Upper lobe of left lung (tissue), 4 donors: ENCODE measurements at regions not wholly inside any gene's neighbourhood (a gene's known extent, or its start where the extent isn't known, plus 50 kb on each side); places are given as distances from the start of the nearest gene placed in this dataset.

Experiments
- EP300 ChIP-seq, 4 donors: sonication (generic); formaldehyde crosslinking; IDR thresholded peaks; one replicate each; pipeline ENCODE4 v1.5.1; 2017; ENCODE audit warnings: antibody characterized with exemption in 4 of 4, control low read depth in 2 of 4
- POLR2A ChIP-seq, 4 donors: fragments of 450-650 bp; IDR thresholded peaks; one replicate each; pipeline ENCODE4 v1.5.1; 2016 to 2017; ENCODE audit warnings: antibody characterized with exemption in 4 of 4, mild to moderate bottlenecking in 2 of 4
- POLR2AphosphoS5 ChIP-seq, 2 donors: sonication (generic); formaldehyde crosslinking; IDR thresholded peaks; one replicate each; pipeline ENCODE4 v1.5.1; 2017; ENCODE audit warnings: antibody characterized with exemption in 2 of 2
- TF ChIP-seq, protein P1 (sequence below), 6 experiments: fragments of 450-650 bp in 4 of 6; fragments of 200-600 bp in 2 of 6; sonication (generic) in 2 of 6; IDR thresholded peaks; one replicate each; pipeline ENCODE4 v1.5.1; 2016 to 2019; ENCODE audit warnings: antibody characterized with exemption in 6 of 6

DNA sequence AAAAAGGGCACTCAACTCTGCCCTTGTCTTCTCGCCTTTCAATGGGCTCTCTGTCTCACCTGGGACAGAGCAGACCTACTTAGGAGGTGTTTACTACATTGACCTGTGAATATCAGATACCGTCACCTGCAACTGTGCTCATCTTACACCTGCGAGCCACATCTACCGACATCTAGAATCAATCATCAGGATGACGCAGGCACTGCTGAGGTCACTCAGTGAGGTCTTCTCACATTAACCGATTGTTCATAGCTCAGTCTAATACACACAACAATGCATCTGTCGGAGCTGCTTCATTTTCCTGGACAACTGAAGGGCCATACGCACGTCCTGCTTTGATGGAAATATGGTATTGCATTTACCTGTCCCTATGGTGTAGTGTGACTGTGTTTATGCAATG is 211.9 kb downstream of the FGF9 start:
- TF ChIP-seq, protein P1, sequence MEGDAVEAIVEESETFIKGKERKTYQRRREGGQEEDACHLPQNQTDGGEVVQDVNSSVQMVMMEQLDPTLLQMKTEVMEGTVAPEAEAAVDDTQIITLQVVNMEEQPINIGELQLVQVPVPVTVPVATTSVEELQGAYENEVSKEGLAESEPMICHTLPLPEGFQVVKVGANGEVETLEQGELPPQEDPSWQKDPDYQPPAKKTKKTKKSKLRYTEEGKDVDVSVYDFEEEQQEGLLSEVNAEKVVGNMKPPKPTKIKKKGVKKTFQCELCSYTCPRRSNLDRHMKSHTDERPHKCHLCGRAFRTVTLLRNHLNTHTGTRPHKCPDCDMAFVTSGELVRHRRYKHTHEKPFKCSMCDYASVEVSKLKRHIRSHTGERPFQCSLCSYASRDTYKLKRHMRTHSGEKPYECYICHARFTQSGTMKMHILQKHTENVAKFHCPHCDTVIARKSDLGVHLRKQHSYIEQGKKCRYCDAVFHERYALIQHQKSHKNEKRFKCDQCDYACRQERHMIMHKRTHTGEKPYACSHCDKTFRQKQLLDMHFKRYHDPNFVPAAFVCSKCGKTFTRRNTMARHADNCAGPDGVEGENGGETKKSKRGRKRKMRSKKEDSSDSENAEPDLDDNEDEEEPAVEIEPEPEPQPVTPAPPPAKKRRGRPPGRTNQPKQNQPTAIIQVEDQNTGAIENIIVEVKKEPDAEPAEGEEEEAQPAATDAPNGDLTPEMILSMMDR (IDR thresholded peaks at IDR 0.05): no peak
- TF ChIP-seq POLR2A (IDR thresholded peaks at IDR 0.05): no peak
- TF ChIP-seq POLR2AphosphoS5 (IDR thresholded peaks at IDR 0.05): no peak
- no peak for TF ChIP-seq EP300 (IDR thresholded peaks at IDR 0.05)
